AG04449 (cell line): ENCODE measurements at regions not wholly inside any gene's neighbourhood (a gene's known extent, or its start where the extent isn't known, plus 50 kb on each side); places are given as distances from the start of the nearest gene placed in this dataset.

Experiments
- CTCF ChIA-PET: fragments of 350-600 bp; formaldehyde crosslinking; extraction: SDS; loops from one replicate; lab custom pipeline; 2021; ENCODE audit warnings: antibody characterized with exemption; lab: Yijun Ruan, JAX
- POLR2A ChIA-PET: fragments of 400-600, 350-600 bp; formaldehyde crosslinking; extraction: SDS; loops from one replicate; lab custom pipeline; 2020; ENCODE audit warnings: antibody characterized with exemption, inconsistent platforms; lab: Yijun Ruan, JAX
- DNase-seq: peaks from one replicate; pipeline ENCODE4 v3.0.0-alpha.2; 2010; ENCODE audit warnings: low read depth, low spot score
- H3K4me3 ChIP-seq: 2 replicates; pipeline ENCODE4 v1.5.1; 2011; ENCODE audit warnings: low read depth, mild to moderate bottlenecking, control low read depth, low read length
- CTCF ChIP-seq: IDR thresholded peaks from one replicate; pipeline ENCODE4 v1.5.1; 2011; ENCODE audit warnings: mild to moderate bottlenecking, moderate library complexity, low read length, control low read depth, inconsistent platforms; ENCODE audit not compliant: insufficient read depth; ENCODE audit errors: missing control alignments

- DNase-seq = no peak
- no peak overlapping the region for H3K4me3 ChIP-seq
- no peak for TF ChIP-seq CTCF
- CTCF ChIA-PET = interaction anchor here (0.8 to 12.0 kb wide), 15 partner anchors 7 to 289 kb away, joined by 3 to 200 read pairs (median 7); partner anchors contain the start of gene FADD
- POLR2A ChIA-PET = no interaction called here
Measured at GRCh38 chr11:69911310-69912160, 92.3 kb upstream of the FGF3 start.

GRCh38 chr11:69912161-69912910, 93.1 kb upstream of the FGF3 start:
- TF ChIP-seq CTCF = no peak
- no peak for DNase-seq
- H3K4me3 ChIP-seq = no peak overlapping the region
- ChIA-PET POLR2A (no interaction called here), CTCF (interaction anchor here (0.8 to 12.0 kb wide), 9 partner anchors 8 to 288 kb away, joined by 3 to 200 read pairs (median 5); partner anchors contain the start of gene FADD)

- no peak for DNase-seq
- POLR2A ChIA-PET = no interaction called here
- no peak overlapping the region for H3K4me3 ChIP-seq
- CTCF ChIA-PET = interaction anchor here (0.8 to 12.0 kb wide), 7 partner anchors 9 to 287 kb away, joined by 3 to 200 read pairs (median 5); partner anchors contain the start of gene FADD
- TF ChIP-seq CTCF = peak; percentile 29
Measured at GRCh38 chr11:69912911-69913451, 93.8 kb upstream of the FGF3 start.

- ChIA-PET POLR2A (no interaction called here), CTCF (interaction anchor here (1.5 to 12.0 kb wide), 4 partner anchors 11 to 287 kb away, joined by 4 to 200 read pairs (median 6); partner anchors contain the start of gene FADD)
- no peak for TF ChIP-seq CTCF
- no peak for DNase-seq
- H3K4me3 ChIP-seq = no peak overlapping the region
Measured at GRCh38 chr11:69913591-69914285, 94.5 kb upstream of the FGF3 start.

GRCh38 chr11:69914286-69915150, 95.3 kb upstream of the FGF3 start:
- DNase-seq = no peak
- TF ChIP-seq CTCF = no peak
- ChIA-PET CTCF (interaction anchor here (0.7 to 12.0 kb wide), 15 partner anchors 11 to 286 kb away, joined by 3 to 200 read pairs (median 4); partner anchors contain the start of gene FADD), POLR2A (no interaction called here)
- H3K4me3 ChIP-seq = no peak overlapping the region
